GM19328 (cell line): ENCODE measurements at regions not wholly inside any gene's neighbourhood (a gene's known extent, or its start where the extent isn't known, plus 50 kb on each side); places are given as distances from the start of the nearest gene placed in this dataset.

Source experiments
- ATAC-seq: cut with Tn5 transposase; IDR thresholded peaks from one replicate; pipeline ENCODE4 v1.9.1; 2021; ENCODE audit warnings: mild to moderate bottlenecking, moderate library complexity; ENCODE audit not compliant: unreplicated experiment

GRCh38 chr11:115572551-115572950, 68.3 kb upstream of the CADM1 start:
- no peak for ATAC-seq

- ATAC-seq, result no peak
Measured at GRCh38 chr11:115566180-115566764, 62.1 kb upstream of the CADM1 start.

GRCh38 chr11:115564851-115565250, 60.6 kb upstream of the CADM1 start:
- ATAC-seq, result no peak

GRCh38 chr11:115561116-115561515, 56.9 kb upstream of the CADM1 start:
- no peak for ATAC-seq

GRCh38 chr11:115558635-115559034, 54.4 kb upstream of the CADM1 start:
- ATAC-seq, result no peak

- no peak for ATAC-seq
Measured at GRCh38 chr11:115557681-115558080, 53.5 kb upstream of the CADM1 start.

- ATAC-seq, result no peak
Measured at GRCh38 chr11:115556984-115557383, 52.8 kb upstream of the CADM1 start.

GRCh38 chr11:115555336-115556090, 51.3 kb upstream of the CADM1 start:
- ATAC-seq, result no peak
